Bronchial epithelial cell (primary cell): ENCODE measurements at regions not wholly inside any gene's neighbourhood (a gene's known extent, or its start where the extent isn't known, plus 50 kb on each side); places are given as distances from the start of the nearest gene placed in this dataset.
"Not testable (repeated sequence)": the region's sequence is repeated elsewhere in the genome, so short reads cannot be mapped to it uniquely, and the experiment has no call there.

ENCODE experiments used
- DNase-seq: peaks from one replicate; pipeline ENCODE4 v3.0.0-alpha.2; 2010; ENCODE audit warnings: low read depth
- FAIRE-seq: peaks from 2 replicates; lab custom pipeline; 2011; peaks lifted over from hg19 to GRCh38; lab: Jason Lieb, UNC
- H3K27me3 ChIP-seq: 2 replicates; pipeline ENCODE4 v1.5.1; 2011; ENCODE audit warnings: low read length; ENCODE audit not compliant: control insufficient read depth, insufficient read depth
- H3K36me3 ChIP-seq: 2 replicates; pipeline ENCODE4 v1.5.1; 2011; ENCODE audit warnings: low read length; ENCODE audit not compliant: control insufficient read depth, insufficient read depth
- H3K4me3 ChIP-seq: 2 replicates; pipeline ENCODE4 v1.5.1; 2011; ENCODE audit warnings: mild to moderate bottlenecking, low read depth, low read length, control low read depth
- CTCF ChIP-seq: IDR thresholded peaks from 2 replicates; pipeline ENCODE4 v1.5.1; 2011; ENCODE audit warnings: mild to moderate bottlenecking, moderate library complexity, low read length, control low read depth, inconsistent platforms; ENCODE audit not compliant: insufficient read depth, severe bottlenecking

DNA sequence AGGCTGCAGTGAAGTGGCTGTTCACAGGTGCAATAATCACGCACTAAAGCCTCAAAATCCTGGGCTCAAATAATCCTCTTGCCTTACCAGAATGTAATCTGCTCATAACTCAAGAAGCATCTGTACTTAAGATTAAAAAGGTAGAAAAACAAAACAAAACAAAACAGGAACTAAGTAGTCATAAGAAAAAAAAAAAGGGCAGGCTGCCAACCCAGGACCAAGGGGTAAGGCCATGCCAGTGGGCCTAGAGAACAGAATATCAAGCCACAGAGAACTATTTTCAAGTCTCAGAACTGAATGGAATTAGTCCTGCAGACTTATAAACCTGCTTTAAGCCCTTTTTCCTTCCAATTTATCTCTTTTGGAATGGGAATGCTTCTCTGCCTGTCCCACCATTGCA lies 64.8 kb upstream of the TBC1D3K start:
- FAIRE-seq (no peak), DNase-seq (no peak)
- H3K27me3 ChIP-seq: no peaks in the 10 kb centered on the region
- no peak overlapping the region for H3K4me3 ChIP-seq
- TF ChIP-seq CTCF: no peak
- H3K36me3 ChIP-seq: no peaks in the 10 kb centered on the region

GRCh38 chr17:37858391-37858790 lies 65.8 kb upstream of the TBC1D3K start:
- not testable (repeated sequence) for H3K27me3 ChIP-seq, DNase-seq, H3K36me3 ChIP-seq, H3K4me3 ChIP-seq, FAIRE-seq

GRCh38 chr17:37856245-37856644 lies 68.0 kb upstream of the TBC1D3K start:
- DNase-seq (no peak), FAIRE-seq (no peak)
- no peak for TF ChIP-seq CTCF
- Histone ChIP-seq H3K36me3 (no peaks in the 10 kb centered on the region), H3K27me3 (no peaks in the 10 kb centered on the region), H3K4me3 (no peak overlapping the region)

GRCh38 chr17:37849617-37849972 lies 74.6 kb upstream of the TBC1D3K start:
- Histone ChIP-seq H3K27me3 (no peaks in the 10 kb centered on the region), H3K36me3 (no peaks in the 10 kb centered on the region), H3K4me3 (no peak overlapping the region)
- no peak for FAIRE-seq
- DNase-seq: no peak
- no peak for TF ChIP-seq CTCF

DNA sequence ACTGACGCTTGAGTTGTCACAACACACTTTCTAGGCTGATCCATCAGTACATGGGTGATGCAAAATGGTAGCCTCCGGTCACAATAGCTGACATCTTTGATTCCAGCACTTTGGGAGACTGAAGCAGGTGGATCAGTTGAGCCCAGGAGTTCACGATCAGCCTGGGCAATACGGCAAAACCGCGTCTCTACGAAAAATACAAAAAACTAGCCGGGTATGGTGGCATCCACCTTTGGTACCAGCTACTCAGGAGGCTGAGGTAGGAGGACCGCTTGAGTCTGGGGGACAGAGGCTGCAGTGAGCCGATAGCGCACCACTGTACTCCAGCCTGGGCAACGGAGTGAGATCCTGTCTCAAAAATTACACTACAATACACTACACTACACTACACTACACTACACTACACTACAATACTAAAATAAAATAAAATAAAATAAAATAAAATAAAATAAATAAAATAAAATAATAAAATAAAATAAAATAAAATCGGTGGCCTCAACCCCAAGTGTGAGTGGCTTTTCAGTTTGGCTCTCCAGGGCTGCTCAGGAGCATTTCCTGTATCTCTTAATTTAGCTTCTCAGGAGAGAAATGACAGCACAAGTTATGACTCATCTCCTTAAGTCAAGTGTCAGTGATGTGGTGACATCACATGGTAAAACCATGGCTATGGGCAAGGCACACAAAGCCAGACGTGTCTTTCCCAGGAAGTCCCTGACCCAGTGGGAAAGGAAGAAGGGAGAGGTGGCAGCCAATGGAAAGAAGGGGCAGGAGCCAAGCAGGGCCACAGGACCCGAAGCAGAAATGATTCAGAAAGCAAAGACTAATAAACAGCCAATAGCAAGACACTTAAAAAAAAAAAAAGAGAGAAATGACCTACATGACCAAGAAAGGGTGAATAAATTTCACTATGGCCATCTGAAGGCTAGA lies 75.3 kb upstream of the TBC1D3K start:
- no peak for TF ChIP-seq CTCF
- DNase-seq (peak; percentile 95), FAIRE-seq (no peak)

DNA sequence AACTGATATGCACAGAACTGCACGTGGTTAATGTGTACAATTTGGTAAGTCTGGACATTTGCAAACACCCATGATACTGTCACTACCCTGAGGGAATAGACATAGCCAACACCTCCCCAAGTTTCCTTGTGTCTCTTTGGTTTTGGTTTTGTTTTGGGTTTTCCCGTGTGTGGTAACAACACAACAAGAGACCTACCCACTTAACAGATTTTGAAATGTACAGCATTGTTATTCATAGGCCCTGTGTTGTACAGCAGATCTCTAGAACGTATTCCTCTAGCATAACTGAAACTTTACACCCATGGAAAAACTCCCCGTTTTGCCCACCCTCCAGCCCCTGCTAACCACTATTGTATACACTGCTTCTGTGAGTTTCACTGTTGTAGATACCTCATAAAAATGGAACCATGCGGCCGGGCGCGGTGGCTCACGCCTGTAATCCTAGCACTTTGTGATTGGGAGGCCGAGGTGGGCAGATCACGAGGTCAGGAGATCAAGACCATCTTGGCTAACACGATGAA lies 76.3 kb upstream of the TBC1D3K start:
- no peaks in the 10 kb centered on the region for H3K36me3 ChIP-seq
- H3K4me3 ChIP-seq: no peak overlapping the region
- no peak for TF ChIP-seq CTCF
- DNase-seq (no peak), FAIRE-seq (no peak)
- no peaks in the 10 kb centered on the region for H3K27me3 ChIP-seq

More for the DNA sequence above, 75.3 kb upstream of the TBC1D3K start:
- no peaks in the 10 kb centered on the region for H3K27me3 ChIP-seq
- no peaks in the 10 kb centered on the region for H3K36me3 ChIP-seq
- no peak overlapping the region for H3K4me3 ChIP-seq
